Activated T-helper 1 cell treated with Interleukin-2 at 50 U/mL for 16 hours (primary cell): ENCODE measurements at regions not wholly inside any gene's neighbourhood (a gene's known extent, or its start where the extent isn't known, plus 50 kb on each side); places are given as distances from the start of the nearest gene placed in this dataset.
"Not testable (repeated sequence)": the region's sequence is repeated elsewhere in the genome, so short reads cannot be mapped to it uniquely, and the experiment has no call there.

Experiments
- DNase-seq: peaks from one replicate; pipeline ENCODE4 v3.0.0-alpha.2; 2020; ENCODE audit warnings: low read depth

GRCh38 chr3:10706156-10706739 is 109.8 kb upstream of the SLC6A11 start:
- no peak for DNase-seq

DNA sequence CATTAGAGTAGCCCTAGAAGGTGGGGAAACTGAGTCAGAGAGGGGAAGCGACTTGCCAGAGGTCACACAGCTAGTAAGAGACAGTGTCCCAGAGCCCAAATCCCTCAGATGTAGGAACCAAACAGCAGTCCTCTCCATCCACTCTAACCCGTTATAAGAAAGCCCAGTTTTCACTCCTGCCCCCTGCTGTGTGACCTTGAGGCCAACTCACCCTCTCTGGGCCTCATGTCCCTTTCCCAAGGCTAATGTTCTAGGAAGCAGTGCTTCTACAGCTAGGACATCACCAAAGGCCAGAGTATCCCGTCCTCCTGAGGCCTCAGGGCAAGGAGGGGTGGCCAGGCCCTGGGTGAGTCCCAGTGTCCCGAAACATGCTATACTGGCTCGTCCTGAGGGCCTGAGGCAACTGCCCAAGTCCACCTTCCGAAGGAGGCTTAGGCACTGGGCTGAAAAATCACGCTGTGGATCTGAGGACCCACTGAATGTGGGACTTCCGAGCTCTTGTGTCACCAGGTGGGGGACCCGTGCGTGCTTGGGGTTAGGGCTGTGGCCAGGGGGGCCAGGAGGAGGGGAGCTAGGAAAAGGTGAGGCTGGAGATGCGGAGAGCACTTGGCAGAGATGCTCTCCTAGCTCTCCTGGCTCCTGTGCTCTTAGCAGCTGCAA is 109.2 kb upstream of the SLC6A11 start:
- no peak for DNase-seq

DNA sequence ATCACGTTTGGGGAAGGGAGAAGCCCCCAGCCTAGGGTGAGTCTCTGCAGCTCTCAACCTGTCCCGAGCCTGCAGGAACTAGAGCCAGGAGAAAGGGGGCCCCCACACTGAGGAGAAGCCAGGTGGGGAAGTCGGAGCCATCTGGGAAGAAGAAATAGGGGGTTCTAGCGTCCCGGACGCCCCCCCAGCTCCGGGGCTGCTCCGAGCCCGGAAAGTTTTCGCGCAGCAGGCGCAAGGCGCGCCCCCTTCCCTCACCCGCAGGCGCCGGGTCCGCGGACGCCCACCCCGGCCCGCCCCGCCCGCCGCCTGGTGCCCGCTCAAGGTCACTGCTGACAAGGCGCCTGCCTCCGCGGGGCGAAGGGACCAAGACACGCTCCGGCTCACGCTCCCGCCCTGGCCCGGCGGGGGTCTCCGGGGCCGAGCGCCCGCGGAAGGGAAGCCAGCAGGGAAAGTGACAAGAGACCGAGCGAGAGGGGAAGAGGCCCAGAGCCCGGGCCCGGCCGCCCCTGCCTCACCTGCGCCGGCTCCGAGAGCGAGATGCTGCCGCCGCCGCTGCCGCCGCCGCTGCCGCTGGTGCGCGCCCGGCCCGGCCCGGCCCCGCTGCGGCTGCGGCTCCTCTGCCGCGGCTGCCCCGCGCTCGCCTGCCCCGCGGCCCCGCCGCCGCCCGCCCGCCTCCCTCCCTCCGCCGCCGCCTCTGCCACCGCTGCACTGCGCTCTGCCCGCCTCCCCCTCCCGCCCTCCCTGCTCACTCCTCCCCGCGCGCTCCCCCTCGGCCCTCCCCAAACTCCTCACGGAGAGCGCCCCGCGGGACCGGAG is 108.4 kb upstream of the SLC6A11 start:
- DNase-seq = no peak

DNA sequence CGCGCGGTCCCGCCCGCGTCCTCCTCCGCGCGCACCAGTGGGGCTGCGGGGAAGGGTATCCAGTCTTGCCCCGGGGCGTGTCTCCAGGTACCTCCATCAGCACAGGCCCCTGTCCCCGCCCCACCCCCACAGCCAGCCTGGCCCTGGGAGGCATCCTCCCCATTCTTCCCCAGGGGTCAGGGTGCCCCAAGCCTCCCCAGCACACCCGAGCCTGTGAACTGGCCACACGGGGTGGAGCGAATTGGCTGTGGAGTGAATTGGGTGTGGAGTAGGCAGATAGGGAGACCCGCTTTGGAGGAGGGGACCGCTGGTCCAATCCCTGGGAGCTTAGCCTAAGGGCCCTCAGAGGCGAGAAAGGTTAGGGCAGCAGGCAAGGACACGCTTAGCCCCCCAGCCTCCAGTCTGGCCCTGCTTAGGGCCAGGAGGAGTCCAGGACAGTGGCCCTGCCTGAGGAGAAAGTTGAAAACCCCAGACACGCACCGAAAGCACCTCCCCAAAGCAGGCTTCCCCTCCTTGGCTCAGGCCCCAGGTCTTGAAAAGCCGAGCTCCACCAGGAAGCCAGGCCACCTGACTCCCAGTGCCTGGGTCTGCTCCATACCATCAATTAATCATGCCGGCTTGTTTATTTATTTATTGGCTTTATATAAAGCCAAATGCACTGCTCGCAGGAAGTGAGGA is 107.7 kb upstream of the SLC6A11 start:
- no peak for DNase-seq

DNA sequence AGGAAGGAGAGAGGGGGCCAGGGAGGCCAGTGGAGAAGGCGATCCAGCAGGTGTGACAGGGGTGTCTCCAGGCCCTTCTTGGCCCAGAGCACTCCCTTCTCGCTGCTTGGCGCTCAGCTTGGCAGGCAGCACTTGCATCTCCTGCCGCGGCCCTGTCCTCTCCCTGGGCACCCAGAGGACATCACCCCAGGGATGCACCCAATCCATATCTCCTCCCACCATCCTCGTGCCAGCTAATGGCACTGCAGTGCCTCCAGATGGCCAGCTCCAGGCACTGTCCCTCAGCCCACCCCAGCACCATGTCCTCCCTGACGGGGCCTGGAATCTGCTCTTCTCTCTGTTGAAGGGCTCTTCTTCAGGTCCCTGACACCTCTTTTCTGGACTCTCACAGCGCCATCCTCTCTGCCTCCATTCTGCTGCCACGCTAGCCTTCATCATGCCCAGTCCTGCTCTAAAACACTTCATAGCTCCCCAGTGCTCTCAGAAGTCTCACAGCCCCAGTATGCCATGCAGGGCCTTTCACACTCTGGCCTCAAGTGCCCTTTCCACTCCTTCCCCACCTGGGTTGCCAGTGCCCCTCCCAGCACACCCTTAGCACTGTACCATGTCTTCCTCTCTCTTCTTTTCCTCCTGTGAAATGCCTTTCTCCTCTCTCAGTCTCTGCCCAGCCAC is 106.8 kb upstream of the SLC6A11 start:
- DNase-seq = no peak

GRCh38 chr3:10712121-10712520 is 103.9 kb upstream of the SLC6A11 start:
- no peak for DNase-seq

GRCh38 chr3:10713656-10714055 is 102.4 kb upstream of the SLC6A11 start:
- no peak for DNase-seq

DNA sequence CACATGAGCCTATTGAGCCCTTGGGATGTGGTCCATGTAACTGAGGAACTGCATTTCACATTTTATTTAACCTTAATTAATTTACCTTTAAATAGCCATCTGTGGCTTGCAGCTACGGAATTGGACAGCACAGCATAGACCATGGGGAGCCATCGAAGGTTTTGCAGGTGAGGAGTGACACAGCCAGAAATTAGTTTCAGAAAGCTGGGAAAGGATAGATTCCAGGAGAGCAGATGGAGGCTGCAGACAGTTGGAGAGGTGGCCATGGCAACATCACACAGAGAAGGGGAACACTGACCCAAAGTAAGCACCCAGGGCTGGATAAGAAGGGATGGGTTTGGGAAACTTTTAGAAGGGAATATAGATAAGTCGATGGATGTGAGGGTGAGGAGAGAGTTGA is 100.1 kb upstream of the SLC6A11 start:
- DNase-seq = no peak

- DNase-seq = no peak
These were observed 99.1 kb upstream of the SLC6A11 start for GRCh38 chr3:10716964-10717363.

DNA sequence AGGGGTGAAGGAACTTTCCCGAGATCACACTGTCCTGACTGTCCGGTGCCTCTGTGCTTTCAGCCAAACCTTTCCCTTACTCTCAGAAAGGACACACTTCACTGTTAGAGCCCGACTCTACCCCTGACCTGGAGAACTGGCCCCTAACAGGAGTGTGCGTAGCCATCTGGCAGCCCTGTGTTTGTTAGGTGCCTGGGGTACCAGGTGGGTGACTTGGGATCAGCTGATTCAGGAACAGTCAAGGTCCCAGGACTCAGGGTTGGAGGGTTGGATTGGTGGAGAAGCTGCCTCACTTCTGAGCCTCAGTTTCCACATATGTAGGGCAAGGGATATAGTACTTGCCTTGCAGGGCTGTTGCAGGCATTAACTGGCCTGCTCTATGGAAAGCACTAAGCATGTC is 98.3 kb upstream of the SLC6A11 start:
- DNase-seq = no peak

- DNase-seq = no peak
These were observed 94.9 kb upstream of the SLC6A11 start for GRCh38 chr3:10721101-10721500.

GRCh38 chr3:10722911-10723310 is 93.1 kb upstream of the SLC6A11 start:
- no peak for DNase-seq

DNA sequence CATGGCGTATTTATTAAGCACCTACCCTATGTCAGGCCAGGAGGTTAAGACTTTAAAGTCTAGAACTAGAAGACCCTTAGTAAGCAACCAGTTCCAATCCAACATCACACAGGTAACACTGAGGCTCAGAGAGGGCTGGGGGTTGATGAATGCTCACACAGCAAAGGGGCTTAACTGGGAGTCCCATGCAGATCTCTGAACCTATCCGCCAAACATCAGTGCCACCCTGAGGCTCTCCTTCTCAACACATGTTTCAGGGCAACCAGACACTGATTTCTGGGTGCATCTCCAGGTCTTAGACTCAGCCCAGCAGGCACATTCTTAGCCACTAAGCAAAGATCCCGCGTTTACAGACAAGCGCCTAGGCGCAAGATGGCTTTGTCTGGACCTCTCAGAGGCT is 92.0 kb upstream of the SLC6A11 start:
- DNase-seq = no peak

GRCh38 chr3:10725067-10725466 is 91.0 kb upstream of the SLC6A11 start:
- no peak for DNase-seq

GRCh38 chr3:10725846-10726245 is 90.2 kb upstream of the SLC6A11 start:
- no peak for DNase-seq

DNA sequence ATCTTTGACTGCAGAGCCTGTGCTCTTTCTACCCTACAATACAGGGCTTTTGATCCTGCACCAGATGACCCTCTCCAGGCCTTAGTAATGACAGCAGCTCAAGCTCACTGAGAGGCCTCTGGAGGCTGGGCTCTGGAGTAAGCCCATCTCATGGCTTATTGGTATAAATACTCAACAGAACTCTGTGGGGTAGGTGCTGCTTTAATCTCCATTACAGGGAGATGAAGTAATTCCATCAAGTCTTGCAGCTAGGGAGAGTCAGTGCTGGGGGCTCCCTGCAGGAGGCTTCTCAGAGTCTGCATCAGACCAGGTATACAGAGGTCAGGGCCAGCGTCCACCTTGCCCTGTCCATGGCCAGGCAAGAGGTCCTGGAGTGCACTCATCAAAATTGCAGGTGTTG is 89.2 kb upstream of the SLC6A11 start:
- DNase-seq = no peak

DNA sequence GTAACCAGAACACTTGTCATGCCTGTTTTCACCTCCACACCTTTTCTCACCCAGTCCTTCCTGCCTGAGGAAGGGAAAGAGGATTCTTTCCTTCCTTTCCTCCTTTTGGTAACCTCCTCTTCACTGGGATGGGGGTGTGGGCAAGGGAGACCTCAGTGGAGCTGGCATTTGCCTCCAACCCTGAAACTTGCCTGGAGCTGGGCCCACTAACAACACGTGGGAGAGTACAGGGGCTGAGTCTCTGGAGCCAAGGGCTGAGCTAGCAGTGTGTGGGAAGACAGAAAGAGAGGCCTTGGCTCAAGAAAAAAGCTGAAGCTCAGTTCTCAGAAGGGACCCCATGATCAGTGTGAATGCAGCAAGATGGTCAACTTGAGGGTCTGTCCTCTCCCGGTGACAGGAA is 86.6 kb upstream of the SLC6A11 start:
- no peak for DNase-seq

DNA sequence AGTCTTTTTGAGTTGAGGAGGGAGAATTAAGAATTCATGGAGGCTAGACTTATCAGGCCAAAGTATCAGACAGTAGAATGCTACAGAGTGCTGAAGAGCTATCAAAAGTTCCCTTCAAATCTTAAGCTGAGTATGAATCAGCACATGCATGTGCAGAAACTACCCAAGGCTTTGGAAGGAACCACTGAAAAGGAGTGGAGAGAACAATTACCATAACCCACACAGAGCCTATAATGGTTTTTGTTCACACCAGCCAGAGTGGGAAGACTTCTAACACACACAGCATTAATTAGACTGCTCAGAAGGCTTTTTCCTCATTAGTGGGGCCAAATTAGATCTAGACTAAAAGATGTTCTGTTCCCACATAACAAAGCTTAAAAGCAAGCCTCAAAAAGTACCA is 83.7 kb upstream of the SLC6A11 start:
- no peak for DNase-seq

DNA sequence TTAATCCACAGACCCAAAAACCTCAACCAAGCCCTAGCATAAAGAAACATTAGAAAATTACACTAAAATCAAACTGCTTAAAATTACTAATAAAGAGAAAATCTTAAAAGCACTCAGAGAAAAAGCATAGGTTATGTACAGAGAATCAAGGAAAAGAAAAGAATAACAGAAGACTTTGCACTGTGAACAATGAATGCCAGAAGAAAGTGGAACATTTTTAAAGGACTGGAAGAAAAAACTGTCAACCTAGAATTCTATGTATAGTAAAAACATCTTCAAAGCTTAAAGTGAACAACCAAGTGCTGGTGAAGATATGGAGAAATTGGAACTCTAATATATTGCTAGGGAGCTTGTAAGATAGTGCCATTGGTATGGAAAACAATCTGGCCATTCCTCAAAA is 82.7 kb upstream of the SLC6A11 start:
- no peak for DNase-seq

- DNase-seq = not testable (repeated sequence)
These were observed 79.6 kb upstream of the SLC6A11 start for GRCh38 chr3:10736444-10736843.

DNA sequence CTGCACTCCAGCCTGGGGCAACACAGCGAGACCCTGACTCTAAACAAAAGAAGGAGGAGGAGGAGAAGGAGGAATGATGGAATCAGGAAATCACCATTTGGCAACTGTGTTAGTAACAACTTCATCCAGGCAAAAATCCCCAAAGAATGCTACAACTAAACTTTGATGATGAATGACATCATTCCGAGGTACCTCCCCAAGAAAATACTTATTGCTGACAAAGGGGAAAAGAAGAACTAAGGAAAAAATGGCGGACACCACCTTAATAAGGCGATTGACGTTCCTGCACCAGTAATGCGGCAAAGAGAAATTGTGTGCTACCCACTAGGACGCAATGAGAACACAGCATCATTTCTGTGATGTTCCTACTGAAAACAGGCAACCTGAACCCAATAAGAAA is 78.2 kb upstream of the SLC6A11 start:
- no peak for DNase-seq

DNA sequence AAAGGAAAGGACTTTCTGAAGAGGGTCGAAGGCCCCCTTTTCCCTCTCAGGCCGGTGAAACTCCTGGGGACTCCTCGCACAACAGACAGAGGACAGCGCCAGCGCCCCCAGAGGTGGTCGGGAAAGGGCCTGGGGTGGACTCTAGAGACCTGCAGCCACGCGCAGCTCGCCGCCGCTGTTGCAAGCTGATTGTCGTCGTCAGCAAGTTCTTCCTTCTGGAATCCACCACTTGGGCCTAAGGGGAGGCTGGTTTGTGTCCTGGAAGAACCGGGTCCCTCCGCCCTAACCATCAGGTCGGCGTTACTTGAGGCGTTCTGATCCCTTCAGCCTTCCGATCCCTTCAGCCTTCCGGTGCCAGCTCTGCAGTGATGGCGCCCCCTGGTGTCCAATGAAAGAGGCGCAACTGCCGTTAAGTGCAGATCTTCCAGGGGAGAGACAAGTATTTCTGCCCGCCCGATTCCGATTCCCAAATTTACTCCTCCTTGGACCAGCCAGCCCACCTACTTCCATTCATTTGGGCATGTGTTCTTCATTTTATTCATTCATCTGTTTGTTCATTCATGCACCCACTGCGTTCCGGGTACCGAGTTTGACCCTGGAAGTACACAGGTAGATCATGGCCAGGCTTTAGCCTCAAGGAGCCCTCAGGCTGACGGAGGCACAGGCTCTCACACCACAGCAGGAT is 77.2 kb upstream of the SLC6A11 start:
- peak; percentile 55 for DNase-seq
